HG02571 (cell line): ENCODE measurements at regions not wholly inside any gene's neighbourhood (a gene's known extent, or its start where the extent isn't known, plus 50 kb on each side); places are given as distances from the start of the nearest gene placed in this dataset.
"Not testable (repeated sequence)": the region's sequence is repeated elsewhere in the genome, so short reads cannot be mapped to it uniquely, and the experiment has no call there.

Source experiments
- ATAC-seq: cut with Tn5 transposase; IDR thresholded peaks from one replicate; pipeline ENCODE4 v1.9.1; 2021; ENCODE audit warnings: mild to moderate bottlenecking, moderate library complexity; ENCODE audit not compliant: unreplicated experiment

DNA sequence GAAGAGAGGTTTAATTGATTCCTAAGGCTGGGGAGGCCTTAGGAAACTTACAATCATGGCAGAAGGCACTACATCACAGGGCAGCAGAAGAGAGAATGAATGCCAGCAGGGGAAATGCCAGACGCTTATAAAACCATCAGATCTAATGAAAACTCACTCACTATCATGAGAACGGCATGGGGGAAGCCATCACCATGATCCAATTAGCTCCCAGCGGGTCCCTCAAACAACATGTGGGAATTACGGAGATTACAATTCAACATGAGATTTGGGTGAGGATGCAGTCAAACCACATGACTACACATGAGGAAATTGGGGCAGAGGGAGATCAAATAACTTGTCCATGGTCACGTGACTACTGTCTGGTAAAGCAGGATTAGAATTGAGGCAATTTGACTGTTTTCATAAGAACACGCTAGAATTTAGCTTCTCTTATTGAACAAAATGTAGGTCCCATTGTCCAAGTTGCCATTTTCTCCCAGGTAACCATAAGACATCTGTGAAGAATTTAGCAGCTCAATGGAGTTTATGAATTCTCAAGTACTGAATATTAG lies 445.1 kb upstream of the CDH20 start:
- no peak for ATAC-seq

DNA sequence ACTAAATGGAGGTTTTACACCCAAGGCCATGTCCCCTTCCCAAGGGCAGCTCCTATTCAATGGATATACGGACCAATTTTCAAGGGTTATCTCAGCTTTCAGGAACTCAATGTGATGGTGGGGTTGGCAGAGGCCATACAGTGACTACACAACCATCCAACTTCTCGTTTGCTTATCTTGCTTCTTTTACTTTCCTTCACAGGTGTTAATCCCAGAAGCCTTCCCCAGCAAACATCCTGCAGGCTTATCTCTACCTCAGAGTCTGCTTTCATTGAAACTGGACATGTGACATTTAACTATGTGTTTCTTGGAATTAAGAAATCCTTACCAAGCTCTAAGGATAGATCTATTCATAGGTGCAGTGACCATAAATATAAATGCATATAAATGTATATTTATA lies 443.8 kb upstream of the CDH20 start:
- ATAC-seq = no peak

DNA sequence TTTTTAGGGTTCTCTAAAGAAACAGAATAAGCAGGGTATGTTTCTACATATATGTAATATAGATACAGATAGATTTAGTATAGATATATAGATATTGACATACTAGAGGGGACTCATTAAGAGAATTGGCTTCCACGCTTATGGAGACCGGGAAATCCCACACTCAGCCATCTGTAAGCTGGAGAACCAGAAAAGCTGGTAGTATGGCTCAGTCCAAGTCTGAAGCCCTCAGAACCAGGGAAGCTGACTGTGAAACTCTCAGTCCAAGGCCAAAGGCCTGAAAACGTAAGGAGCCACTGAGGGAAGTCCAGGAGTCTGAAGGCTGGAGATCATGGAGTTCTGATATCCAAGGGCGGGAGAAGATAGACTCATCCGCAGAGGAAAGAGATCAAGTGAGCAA lies 441.3 kb upstream of the CDH20 start:
- no peak for ATAC-seq

DNA sequence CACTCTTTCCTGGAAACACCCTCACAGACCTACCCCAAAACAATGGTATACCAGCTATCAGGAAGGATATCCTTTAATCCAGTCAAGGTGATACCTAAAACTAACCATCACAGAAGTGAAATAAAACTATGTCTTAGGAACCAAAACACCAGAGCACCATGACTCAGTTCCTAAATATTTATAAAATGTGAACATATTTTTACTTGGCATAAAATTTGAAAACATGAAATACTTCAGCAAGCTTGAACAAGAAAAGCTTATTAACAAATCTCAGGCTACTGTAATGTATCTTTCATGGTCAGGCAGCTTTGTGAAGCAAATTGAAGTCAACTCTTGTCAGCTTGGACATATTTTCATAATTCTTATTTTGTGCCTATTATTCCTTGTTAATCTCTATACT lies 440.8 kb upstream of the CDH20 start:
- ATAC-seq = no peak

DNA sequence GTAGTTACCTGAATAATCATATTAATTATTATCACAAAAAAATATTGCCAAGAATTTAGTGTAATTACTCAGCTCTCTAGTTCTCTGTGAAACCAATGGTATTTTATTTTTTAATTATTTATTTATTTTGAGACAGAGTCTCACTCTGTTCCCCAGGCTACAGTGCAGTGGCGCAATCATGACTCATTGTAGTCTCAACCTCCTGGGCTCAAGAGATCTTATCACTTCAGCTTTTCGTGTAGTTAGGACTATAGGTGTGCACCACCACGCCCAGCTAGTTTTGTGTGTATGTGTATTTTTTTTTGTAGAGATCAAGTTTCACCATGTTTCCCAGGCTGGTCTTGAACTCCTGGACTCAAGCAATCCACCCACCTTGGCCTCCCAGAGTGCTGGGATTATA lies 440.4 kb upstream of the CDH20 start:
- ATAC-seq = no peak

DNA sequence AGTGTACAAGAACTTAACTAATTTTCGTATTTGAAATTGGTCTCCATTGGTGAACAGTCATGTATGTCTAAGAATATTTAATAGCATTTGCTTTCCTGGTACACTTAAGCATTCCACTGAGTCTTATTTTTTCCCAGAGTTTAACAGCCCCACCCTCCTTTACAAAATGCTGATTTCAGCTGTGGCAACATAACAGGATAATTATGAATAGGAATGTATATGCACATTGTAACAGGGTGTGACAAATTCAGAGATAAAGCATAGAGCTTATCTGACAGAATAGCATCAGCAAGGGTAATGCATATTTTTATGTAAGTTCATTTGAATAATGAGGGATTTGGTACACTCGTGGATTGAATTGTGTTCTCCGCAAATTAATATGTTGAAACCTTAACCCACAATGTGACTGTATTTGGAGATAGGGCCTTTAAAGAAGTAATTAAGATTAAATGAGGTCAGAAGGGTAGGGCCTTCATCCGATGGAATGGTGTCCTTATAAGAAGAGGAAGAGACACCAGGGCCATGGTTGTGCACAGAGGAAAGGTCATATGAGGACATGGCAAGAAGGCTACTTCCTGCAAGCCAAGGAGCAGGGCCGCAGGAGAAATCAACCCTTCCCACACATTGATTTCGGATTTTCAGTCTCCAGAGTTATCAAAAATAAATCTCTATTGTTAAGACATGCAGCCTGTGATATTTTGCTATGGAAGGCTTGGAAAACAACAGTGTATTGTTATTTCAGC lies 439.7 kb upstream of the CDH20 start:
- ATAC-seq = no peak

DNA sequence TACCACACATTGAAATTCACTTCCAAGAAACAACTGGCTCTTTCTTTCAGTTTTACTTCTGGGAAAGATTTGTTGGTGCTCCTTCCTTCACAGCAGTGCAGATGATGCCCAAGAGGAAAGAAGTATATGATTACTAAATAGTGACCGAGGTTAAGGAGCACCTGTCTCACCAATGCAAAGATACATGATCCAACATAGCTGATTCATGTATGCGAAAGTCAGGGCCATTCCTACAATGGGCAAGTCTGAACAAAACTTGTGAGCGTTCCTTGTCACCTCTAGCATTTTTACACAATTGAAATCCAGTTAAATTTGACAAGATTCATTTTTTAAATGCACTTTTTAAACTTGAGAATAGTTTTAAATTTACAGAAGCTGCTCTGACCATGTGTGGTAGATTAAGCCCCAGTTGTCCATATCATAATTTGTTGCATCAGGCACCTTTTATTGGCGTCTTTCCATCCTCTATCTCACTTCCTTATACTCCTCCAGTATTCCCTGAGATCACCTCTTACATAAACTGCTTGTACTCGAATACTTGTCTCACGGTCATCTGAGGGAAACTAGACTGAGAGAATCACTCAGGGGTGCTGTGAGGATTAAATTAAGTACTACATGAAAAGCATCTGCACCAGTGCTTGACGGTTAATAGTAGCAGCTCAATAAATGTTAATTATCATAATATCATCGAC lies 438.8 kb upstream of the CDH20 start:
- ATAC-seq = no peak

DNA sequence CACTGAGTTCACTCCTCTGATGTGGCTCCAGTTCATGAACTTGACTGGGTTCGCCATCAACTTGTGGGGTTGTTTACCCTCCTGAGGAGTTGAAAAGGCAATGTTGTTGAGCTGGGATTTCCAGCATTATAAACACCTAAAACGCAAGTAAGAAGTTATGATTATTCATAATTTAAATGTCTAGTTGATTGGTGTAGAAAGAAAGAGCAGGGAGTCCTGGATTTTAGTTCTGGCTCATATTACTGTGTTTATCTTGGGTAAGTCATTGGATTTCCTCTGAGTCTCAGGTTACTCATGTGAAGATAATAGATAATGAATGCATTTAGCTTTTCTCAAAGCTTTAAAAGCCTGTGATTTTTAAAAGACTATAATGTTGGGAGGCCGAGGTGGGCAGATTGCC lies 438.0 kb upstream of the CDH20 start:
- no peak for ATAC-seq

DNA sequence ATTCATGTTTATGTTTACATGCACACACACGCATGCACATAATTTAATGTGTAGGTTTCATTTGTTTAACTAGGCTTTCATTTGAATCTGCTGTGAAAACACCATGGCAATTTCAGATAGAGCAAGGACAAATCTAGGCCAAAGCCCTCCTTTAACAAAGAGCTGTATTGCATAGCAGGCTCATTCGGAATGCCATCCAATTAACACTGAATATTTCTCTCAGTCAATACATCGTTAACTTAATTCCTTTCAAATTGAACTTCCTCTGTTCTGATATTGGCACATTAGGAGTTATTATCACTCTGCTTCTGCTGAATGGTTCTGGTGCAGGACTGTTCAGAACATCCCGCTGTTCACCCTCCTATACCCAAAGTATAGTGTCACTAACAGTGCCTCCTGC lies 435.1 kb upstream of the CDH20 start:
- ATAC-seq = no peak

DNA sequence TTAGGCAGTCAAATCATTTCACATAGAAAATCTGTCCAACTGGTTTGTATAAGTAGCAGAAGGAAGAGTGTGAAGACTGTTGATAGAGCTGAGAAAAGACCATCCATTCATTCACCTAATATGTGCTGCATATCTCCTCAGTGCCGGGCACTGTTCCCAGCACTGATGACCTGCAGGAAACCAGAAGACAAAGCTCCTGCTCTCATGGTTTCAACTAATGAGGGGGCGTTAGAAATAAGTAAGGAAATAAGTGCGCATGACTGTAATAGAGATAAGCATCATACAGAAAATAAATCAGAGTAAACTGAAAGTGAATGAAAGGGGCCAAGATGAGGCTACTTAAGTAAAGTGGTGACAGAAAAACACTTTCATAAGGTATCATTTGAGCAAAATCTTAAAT lies 427.5 kb upstream of the CDH20 start:
- no peak for ATAC-seq

DNA sequence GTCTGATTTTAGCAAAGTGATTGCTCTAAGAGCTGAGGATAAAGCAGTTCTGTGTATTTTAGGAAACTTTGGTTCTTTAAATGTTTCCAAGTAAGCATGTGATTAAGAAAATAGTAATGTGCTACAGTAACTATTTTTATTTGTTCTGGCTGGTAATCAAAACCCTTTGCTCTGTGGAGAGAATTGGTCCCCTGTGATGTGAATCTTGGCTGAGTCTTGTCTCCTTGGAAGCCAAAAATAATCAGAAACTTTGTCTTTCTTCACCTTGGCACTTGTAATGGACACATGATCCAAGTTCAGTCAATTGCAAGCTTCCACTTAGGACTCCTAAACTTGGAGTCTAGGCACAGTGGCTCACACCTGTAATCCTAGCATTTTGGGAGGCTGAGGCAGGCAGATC lies 422.7 kb upstream of the CDH20 start:
- ATAC-seq = no peak

DNA sequence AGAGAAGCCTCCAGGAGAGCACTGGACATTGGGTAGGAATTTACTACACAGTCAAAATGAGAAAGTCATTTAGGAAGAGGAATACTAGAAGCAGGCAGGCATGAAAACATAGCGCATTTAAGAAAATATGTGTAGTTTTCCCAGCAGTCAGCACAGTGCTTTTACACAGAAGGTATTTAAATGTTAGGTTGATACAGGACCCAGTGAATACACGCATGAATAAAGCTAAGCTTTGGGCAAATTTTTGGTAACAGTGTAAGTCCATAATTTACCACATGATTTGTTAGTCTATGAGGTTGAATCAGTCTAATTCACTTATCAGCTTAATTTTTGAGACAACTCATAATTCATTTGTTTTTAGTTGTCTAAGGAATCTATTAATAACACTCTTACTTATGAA lies 421.7 kb upstream of the CDH20 start:
- ATAC-seq = no peak

DNA sequence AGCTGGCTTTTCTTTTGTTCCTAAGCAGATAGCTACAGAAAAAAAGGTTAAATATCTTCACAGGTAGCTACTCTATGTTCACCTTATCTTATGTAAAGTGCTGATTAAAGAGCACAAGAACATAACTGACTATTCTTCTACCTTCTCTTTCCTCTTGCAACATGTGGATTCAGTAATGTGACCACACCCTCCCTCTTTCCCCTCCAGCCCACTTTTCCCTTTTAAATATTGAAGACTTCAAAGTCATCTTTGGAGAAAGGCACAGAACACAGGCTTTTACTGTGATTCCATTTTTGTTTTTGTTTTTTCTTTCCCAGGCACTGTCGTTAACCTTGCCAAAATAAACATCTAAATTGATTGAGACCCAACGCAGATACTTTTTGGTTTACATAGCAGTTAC lies 418.1 kb upstream of the CDH20 start:
- ATAC-seq = no peak

DNA sequence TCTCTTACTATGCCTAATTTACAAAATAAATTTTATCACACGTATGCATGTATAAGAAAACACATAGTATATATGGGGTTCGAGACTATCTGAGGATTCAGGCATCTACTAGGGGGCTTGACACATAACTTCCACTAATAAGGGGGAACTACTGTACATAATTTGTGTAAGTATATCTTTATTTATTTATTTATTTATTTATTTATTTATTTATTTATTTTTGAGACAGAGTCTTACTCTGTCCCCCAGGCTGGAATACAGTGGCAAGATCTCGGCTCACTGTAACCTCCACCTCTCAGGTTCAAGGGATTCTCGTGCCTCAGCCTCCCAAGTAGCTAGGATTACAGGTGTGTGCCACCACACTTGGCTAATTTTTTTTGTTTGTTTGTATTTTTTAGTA lies 414.4 kb upstream of the CDH20 start:
- ATAC-seq = not testable (repeated sequence)

DNA sequence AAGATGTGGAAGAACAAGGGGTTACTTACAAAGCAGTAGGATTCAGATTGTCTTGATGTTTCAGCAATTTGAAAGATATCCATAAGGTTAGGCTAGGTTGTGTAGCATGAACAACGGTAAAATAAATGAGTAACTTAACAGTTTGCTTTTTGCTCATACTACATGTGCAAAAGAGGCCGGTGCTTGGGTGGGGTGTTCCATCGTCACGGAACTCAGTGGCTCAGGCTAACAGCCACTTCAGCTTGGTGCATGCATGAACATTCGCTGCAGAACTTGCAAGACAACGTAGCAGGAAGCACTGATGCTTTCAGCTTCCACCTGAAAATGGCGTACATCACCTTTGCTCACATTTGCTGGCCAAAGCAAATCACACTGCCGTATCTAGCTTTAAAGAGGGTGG lies 407.3 kb upstream of the CDH20 start:
- ATAC-seq = no peak

DNA sequence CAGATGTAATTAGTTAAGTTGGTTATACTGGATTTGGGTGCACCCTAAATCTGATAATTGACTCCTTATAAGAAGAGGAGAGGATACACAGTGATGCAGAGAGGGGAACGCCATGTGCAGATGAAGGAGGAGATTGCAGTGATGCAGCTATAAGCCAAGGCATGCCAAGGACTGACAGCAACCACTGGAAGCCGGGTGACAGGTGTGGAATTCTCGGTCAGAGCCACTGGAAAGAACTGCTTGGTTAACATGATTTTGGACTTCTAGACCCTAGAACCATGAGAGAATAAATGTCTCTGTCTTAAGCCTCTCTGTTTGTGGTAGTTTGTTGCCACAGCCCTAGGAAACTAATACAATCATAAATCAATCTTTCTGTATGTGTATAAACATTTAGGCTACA lies 403.3 kb upstream of the CDH20 start:
- no peak for ATAC-seq

DNA sequence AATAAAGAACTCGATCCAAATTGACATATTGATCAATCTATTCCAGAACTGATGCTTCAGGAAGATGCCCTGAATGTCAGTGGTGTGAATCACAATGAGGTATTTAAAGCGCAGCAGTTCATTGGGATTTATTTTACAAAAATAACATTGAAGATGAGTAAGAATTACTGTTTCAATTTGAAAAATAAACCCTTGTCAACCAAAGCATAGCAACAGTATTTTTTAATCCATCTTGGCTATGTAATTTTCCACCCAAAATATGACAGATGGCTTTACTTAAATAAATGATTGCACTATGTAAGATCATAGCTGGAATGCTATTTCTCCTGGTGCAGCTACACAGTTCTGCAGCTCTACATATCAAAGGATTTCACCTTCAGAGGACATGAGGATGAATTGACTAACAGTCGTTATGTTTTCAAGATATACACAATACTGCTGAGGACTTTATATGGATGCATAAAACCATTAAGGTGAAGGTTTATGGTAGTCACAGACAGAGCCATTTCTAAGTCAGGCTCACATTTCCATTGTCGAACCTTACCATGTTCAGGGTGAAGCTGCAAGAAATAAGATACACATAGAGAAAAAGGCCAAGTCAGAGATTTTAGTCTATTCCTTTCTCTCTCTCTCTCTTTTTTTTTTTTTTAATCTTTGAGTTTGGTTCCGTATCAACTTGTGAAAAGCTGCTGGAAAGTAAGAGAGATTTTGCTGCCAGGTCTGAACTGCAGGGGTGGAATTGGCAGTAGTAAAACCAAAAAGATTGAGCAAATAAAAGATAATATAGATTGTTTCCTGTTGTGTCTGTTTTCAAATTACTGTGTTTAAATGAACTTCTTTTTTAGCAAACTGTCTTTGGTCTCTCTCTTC lies 398.0 kb upstream of the CDH20 start:
- ATAC-seq = no peak

DNA sequence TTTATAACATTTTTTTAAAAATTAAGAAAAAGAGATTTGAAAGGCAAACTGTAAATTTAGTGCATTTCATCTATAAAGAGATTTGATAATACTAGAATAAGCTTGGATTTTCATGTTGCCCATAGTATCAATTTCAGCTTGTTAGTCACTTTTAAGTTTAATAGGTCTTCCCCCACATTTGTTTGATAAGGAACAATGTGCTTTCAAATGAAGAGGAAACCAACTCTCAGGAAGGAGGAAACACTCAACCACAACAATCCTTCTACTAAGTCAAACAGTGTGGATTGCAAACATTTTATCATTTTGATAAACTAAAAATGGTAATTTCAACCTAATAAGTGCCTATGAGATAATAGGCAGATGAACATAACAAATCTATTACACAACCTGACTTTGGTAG lies 397.1 kb upstream of the CDH20 start:
- no peak for ATAC-seq

DNA sequence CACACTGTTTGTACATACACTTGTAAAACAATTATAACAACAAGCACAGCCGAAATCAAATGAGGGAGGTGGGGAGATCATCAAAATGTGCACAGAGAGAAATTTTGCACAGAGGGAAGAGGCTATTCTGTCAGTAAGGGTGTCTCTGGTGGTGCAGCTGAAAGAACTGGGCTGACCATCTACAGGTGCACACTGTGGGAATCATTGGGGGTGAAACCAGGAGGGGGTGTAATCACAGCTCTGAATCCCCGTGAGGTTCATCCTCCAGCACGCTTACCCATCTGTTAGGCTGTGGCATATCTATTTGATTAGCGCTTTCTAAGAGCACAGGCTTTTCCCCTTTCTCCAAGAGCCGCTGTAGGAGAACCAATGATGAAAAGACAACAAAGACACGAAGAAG lies 389.9 kb upstream of the CDH20 start:
- ATAC-seq = no peak

DNA sequence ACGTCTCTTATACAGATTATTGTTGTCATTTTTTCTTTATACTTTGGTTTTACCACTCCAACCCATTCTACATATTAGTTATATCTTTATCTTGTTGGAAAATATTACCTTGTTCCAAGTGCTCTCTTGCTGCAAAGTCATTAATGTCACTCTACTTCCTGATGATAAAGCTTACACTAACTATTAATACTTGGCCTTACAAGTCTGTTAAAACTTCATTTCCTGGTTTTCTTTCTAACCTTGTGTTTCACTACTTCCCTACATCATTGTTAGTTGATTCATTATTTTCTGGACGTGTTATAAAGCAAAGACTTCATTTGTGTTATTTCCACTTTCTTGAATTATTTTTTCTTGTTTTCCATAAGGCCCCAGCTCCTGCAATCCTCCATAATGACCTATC lies 382.6 kb upstream of the CDH20 start:
- ATAC-seq = no peak

DNA sequence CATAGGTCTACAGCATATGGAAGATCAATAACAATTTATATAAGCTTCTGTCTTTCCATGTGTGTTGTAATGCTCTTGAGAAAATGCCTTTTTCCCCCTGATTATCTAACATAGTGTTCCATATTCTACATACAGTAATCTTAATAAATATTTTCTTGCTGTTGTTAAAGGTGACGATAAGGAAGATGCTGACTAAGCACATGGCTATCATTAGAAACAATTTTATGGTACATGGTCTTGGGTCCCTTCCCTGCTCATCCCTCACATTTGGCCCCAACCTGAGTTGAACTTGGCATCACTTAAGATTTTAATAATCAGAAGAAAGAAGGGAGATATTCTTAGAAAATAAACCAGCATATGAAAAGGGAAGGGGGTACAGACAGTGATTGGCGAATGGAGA lies 382.1 kb upstream of the CDH20 start:
- ATAC-seq = no peak

DNA sequence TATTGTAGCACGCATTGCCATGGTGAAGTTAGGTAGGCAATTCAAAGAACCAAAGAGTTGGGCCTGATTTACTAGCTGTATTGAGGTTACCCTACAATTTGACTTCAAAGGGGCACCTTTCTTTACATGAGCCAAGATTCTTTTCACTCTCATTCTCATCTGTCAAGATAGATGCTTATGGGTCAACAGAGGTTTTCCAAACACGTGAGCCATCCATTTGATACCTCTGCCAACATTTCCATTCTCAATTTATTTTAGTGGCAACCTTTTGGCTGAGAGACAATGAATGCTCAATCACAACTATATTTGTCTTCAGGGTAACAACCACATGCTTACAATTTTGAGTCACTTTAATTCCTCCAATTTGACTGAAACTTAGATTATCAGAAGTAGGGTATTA lies 370.6 kb upstream of the CDH20 start:
- no peak for ATAC-seq
